HuH-7.5 (cell line): ENCODE measurements at regions not wholly inside any gene's neighbourhood (a gene's known extent, or its start where the extent isn't known, plus 50 kb on each side); places are given as distances from the start of the nearest gene placed in this dataset.
"Not testable (repeated sequence)": the region's sequence is repeated elsewhere in the genome, so short reads cannot be mapped to it uniquely, and the experiment has no call there.

Experiments used
- DNase-seq: peaks from one replicate; pipeline ENCODE4 v3.0.0; 2011; ENCODE audit warnings: low spot score

DNA sequence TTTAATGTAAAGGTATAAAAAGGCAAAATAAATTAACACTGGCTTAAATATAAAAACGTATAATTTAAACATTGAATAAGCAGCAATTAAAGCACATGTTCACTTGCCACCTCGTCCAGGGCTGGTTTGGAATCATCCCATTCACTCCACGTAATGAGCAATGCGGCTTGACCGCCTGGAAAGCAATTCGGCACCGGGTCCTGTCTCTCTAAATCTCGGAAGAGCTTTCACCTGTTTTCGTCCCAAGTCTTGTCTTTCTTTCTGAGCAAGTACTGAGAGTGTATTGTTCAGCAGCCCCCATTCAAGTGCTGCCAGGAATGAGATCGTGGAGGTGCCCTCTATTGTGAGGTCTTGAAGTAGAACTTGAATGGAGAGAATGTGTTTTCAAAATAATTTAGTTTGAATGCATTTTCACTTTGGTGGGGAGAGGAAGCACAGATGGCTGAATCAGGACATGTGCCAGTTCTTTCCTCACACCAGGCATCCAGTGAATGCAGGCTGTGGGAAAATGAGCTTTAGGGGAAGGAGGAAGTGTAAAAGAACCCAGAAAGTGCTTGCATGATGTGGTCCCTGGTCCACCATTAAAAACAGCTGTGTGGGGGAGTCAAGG, 515.2 kb downstream of the REEP3 start:
- DNase-seq = no peak

DNA sequence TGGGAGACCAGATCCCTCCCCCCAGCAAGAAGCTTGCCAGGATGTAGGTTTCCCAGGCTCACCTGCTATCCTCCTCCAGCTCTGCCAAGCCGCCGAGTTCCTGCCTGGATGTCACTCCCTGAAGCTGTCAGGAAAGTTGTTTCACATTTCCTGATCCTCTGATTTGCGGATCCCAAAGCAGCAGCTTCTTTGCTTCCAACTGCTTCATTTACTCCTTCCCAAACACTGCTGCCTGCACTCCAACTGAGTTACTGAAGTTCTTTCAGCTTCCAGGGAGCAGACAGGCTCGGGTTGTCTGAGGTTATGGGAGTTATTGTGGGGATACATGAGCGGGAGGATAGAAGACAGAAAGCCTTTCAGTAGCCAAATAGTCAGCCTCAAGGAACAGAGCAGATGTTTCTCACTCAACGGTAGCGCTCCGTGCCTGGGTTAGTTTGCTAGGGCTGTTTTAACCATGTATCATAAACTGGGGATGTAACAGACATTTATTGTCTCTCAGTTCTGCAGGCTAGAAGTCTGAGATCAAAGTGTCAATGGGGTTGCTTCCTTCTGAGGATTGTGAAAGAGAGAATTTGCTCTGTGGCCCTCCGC, 516.0 kb downstream of the REEP3 start:
- no peak for DNase-seq

DNA sequence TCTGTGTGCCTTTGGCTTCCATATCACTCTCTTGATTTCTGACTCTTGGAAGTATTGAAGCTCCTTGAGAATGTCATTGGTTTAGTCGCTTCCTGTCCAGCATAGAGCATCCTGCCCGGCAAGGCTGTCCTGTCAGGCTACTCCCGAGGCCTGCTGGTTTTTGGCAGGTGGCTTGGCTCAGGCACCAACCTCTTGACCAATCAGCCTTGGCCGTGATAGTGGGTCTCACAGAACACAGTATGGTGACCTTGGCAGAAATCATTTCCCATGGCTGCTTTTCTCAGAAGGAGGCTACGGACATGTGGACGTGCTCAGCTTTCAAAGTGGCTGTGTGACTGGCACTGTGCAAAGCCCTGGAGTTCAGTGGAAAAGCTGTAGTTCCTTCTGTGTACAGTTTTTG, 516.9 kb downstream of the REEP3 start:
- no peak for DNase-seq

DNA sequence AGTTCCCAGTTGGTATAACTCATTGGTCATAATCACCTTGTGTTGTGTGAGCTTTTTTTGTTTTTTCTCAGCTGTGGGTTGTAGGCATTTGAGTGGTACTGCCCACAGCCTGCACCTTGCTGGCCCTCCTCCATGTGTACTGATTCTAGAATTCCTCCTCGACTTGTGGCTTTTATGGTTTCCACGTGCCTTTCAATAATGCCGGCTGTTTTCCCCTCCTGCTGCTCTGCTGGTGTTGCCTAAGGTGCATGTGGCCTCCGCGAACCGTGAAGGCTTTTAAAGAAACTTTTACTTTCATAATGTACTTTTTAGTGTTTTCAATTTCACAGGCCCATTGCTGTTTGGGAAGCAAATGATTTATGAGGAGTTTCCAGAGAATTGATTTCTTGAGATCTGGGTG, 518.0 kb downstream of the REEP3 start:
- DNase-seq = no peak

DNA sequence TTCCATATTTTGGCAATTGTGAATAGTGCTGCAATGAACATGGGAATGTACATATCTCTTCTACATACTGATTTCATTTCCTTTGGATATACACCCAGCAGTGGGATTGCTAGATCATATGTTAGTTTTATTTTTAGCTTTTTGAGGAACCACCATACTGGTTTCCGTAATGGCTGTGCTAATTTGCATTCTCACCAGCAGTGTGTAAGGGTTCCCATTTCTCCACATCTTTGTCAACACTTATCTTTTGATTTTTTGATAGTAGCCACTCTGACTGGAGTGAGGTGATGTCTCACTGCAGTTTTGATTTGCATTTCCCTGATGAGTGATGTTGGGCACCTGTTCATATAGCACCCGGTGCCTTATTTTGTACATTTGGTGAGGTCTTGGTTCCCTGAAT, 519.6 kb downstream of the REEP3 start:
- no peak for DNase-seq

DNA sequence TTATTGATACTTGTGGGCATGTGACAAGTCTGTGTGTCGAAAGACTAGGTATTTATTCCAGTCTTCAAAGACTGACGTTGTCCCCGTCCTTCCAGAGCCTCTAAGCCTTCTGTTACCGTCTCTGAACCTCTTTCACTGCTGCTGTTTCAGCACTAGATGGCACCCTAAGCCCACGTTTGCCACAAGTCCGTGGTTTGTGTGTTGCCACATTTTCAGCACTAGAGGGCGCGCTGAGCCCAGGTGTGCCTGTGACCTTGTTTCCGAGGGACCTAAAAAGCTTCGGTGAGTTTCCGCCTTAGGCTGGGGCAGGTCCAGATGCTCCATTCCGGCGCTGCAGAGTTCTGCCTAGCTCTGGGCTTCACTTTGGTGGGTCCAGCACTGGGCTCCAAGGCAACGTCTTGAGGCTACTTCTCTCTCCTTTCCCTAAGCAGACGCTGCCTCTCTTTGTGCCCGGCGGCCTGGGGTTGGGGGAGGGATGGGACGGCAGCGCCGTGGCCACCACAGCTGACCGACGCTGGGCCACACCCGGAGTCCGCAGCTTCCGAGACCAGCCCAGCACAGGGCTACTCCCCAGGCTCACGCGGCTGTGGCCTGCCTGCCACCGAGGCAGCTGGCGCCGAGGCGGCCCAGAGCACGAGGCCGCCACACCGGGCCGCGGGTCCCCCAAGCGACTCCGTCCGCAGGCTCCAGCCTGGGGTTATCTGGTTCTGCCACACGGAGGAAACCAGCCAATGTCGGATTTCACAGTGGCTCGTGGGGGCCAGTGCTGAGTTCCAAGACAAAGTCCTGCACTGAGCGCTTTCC, 520.2 kb downstream of the REEP3 start:
- peak; percentile 58 for DNase-seq

DNA sequence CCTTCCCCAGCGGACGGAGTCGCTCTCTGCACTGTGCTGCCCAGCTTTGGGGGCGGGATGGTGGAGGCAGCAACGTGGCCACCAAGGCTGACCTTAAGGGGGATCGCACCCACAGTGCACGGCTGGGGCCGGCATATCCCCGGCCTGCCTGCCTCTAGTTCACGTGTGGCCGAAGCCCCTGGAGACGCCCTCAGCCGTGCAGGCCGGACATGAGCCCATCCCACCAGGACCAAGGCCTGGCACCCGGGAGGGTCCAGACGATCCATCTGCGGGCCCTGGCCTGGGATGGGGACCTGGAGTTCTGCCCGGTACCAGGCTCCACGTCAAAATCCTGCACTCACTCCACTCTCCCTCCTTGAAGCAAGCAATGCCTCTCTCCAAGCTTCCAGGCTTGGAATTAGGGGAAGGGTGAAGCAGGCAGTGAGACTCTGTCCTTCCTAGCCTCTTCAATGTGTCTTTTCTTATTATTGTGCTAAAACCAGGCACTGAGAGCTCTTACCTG, 520.8 kb downstream of the REEP3 start:
- DNase-seq = no peak

DNA sequence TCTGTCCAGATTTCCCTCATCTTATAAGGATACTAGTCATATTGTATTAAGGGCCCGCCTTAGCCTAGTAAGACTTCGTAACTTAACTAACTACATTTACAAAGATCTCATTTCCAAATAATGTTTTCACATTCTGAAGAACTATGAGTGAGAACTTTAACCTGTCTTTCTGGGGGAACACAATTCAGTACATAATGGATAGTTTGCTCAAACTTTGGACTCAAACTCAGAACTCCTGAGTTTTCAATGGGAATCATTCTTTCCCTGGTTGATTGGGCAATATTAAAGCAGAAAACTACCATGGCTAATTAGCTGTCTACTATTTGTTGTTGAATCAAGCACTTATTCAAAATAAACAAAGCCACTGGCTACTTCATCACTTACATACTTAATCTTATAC, 522.9 kb downstream of the REEP3 start:
- DNase-seq = no peak

DNA sequence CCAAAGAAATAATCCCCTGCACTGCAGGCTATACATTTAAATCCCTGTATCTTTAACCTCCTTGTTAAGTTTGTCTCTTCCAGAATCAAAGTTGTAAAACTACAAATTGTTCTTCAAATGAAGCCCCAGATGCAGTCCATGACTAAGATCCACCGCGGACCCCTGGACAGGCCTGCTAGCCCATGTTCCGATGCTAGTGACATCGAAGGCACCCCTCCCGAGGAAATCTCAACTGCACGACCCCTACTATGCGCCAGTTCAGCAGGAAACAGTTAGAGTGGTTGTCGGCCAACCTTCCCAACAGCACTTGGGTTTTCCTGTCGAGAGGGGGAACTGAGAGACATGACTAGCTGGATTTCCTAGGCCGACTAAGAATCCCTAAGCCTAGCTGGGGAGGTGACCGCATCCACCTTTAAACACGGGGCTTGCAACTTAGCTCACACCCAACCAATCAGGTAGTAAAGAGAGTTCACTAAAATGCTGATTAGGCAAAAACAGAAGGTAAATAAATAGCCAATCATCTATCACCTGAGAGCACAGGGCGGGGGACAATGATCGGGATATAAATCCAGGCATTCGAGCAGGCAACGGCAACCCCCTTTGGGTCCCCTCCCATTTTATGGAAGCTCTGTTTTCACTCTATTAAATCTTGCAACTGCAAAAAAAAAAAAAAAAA, 523.9 kb downstream of the REEP3 start:
- DNase-seq = not testable (repeated sequence)

DNA sequence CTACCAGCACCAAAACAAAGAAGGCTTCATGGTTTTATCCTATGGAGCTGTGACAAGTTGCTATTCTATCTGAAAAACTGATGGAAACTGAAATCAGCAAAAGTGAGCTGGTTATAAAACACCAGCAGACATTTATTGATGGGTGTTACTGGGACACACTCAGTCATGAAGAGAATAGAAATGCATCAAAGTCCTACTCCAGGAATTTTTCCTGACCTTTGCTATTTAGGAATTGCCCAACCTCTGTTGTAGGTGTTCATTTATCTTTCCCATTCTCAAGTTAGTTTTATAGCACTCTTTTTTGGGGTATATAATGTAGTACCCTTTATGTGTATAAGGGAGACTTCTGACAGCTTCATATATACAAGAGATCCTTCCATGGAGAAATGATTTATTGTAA, 533.2 kb downstream of the REEP3 start:
- DNase-seq = no peak

DNA sequence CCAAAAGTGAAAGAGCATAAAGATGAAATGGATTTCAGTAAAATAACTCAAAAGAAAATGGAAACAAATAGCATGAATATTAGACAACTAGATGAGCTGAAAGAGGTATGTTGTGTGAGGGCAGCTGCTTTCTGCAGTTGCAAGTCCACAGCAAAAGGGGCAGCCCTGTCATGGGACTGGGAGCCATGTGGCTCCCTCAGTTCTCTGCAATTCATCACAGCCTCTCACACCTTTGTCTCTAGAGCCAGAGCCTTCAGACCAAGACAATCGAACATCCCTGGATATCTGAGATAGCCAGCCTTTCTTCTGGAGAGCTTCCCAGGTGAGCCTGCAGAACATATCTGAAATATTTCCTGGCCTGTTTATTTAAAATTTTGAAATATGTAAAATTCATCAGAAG, 538.7 kb downstream of the REEP3 start:
- no peak for DNase-seq

DNA sequence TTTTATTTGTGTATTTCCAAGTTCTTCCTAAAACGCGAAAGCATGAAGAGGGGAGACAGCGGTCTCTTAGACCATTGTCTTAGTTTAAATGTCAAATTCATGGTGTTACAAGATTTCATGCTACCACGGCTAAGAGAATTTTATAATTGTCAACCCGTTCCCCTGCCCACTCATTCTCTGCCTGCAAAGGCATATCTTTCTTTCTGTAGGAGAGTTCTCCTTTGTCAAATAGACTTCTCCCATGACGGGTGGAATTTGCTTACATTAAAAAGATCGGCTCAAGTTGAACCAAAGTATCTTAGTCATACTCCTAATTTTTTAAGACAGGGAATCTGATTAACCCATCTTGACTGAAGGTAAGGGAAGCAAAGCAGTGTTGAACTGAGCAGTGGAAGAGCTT, 539.2 kb downstream of the REEP3 start:
- no peak for DNase-seq

DNA sequence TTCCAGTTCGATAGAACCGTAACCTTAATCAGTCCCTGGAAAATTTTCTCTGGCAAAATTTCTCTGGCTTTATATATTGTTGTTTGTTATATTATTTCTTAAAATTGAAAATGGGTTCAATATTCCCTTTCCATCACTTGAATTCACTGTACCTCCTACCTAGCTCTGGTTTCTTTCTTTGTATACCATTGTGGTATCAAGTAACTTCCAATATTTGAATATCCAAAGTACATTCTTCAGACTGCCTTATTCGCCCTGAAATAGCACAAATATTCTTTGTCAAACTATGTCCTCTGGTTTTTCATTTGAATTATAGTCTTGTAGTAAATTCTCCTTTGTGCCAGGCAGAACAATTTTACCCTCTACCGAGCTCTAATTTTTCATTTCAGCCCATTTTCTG, 541.6 kb downstream of the REEP3 start:
- DNase-seq = no peak

DNA sequence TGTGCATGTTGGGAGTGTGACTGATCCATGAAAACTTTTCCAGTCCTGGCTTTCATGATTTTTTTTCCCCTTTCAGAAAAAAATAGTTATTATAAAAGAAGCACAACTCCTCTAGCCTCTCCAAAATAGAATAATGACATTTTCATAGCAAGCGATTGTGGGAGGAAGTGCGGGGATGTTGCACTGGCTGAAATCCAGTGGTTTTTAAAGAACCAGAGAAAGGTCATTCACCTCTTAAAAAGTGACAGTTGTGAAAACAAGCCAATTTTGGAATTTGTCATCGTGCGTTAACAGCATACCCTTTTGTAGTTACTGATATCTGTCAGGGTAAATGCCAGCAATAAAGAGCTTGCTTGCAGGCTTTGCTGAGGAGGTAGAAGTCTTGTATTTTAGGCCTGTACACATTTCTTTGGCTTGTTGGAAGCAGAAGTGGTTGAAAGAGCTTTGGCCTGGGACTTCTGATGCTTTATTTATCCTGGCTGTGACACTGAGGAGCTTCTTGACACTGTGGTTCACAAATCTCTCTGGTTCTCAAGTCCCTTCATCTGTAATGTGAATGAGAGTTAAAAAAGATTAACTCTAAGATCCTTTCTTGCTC, 545.9 kb downstream of the REEP3 start:
- DNase-seq = no peak

DNA sequence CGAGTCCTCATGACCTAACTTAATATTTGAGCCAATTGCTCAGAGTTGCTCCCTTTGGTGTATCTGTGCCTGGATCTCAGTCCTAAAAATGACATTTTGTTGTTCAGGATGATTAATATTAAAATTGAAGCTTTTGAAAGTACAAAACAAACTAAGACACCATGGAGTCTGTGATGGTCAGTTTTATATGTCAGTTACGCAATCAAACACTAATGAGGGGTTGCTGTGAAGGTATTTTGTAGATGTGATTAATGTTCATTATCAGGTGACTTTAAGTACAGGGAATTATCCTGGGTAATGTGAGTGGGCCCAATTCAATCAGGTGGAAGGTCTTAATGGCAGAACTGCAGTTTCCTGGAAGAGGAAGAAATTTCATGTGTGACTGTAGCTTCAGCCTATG, 546.7 kb downstream of the REEP3 start:
- no peak for DNase-seq

DNA sequence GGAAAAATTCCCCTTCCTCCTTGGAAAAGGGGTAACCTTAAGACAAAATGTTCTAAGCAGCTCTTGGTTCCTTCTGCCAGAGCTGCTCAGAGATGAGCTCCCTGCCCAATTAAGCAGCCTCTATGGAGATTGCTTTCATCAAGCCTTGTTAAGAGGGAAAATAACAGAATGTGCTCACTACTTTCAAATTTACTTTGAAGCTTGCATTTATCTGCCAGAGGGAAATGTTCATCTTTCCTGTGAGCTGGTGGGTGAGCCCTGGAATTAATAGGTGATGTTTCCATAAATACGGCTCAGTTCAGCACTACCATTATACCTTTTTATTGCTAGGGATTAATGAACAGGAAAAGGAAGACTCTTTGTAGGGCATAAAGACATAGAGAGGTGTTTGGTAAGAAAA, 549.0 kb downstream of the REEP3 start:
- DNase-seq = no peak

DNA sequence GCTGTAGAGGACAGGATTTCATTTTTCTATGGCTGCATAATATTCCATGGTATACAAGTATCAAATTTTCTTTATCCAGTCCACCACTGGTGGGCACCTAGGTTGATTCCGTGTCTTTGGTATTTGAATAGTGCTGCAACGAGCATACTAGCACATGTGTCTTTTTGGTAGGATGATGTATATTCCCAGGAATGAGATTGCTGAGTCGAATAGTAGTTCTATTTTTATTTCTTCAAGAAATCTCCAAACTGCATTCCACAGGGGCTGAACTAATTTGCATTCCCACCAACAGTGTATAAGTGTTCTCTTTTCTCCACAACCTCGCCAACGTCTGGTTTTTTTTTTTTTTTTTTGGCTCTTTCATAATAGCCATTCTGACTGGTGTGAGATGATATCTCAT, 550.0 kb downstream of the REEP3 start:
- DNase-seq = no peak

DNA sequence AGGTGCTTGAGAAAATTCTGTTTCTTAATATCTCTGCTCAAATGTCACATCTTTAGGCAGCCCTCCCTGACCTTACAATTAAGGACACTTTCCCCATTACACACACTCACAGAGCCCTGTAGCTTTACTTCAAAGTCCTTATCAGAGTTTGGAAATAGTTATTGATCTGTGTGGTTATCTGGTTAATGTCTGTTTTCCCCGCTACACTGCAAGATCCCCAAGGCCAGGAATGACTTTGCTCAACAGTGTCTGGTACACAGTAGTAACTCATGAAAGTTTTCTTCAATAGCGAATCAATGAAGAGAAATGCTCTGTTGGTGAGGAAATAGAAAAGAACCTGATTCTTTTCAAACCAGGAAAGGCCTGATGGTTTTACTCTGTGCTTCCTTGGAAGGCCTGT, 554.4 kb downstream of the REEP3 start:
- peak; percentile 12 for DNase-seq

DNA sequence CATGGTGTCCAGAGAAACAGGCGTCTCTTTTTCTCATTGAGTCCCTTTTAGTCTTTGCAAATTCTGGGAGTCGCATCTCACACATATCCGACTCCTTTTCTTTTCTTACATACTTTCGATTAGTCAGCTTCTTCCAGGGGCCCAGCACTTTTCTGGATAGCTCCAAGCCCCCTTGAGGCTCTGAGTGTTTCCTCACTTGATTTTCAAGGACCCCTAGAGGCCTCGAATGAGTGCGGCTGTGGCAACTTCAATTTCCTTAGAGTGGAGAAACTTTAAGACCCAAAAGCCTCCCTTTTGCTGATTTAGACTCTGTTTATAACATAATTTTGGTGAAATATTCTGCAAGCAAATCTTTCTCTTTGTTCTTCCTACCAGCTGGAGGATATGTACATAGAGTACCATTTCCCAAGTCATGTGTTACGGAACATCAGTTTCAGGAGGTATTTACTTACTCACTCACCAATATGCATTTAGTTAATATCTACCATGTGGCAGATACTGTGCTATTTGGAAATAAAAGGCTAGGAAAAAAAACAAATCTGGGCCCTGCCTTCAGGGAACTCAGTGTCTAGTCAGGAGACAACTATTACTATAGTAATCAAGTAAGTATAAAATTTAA, 555.2 kb downstream of the REEP3 start:
- DNase-seq = no peak

DNA sequence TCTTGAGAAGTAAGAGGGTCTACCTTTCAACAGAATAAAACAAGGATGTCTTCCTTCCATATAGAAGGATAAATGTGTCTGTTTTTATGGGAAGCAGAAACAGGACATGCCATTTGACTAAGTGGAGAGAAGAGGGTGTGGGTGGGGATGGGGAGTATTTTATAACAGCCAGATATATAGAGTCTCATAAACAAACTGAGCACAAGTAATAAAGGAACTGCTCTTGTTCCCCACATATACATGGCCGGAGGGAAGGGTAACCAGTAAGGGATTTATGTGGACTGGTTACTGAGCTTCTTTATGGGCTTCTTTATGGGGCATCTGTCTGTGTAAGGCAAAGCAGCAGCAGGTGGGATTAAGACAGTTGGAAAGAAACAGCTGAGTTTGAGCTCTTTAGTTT, 558.1 kb downstream of the REEP3 start:
- DNase-seq = no peak

DNA sequence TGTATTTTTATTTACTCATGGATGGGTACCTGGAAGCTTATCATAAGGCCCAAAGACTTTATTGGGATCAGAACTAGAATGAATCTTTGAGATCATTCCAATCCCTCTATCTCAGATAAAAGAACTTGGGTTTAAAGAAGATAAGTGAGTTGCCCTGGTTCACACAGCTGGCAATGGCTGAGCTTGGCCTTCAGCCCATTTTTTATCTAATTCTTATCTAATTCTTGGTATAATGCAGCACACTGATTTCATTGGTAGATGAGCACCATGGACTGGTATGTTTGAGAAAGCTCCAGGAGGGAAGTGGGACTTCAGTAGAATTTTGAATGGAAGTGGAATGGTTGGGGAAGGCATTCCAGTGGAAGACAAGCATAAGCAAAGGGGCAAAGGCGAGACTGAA, 558.9 kb downstream of the REEP3 start:
- no peak for DNase-seq

DNA sequence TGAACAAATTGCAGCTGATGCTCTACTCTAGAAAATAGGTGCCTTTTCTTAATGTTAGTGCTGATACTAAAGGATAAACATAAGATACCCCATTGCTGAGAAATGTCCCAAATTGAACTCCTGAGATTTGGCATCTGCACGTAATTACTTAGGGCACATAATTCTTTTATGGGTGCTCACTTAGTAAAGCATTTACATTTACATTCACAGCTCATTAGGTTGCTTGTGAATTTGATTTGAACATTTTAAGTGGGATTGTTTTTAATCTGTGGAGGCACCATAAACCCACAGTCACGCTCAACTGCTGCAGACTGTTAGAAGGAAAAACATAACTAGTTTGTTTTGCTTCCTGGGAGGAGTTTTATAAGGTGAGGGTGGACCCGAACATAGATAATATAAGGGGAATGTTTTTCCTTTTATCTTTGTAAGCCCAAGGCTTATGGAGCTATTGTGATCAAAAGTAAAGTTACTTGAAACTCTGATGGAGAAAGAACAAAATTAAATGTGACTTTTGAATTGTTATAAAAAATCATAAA, 560.8 kb downstream of the REEP3 start:
- DNase-seq = no peak
